Immature natural killer cell (primary cell): ENCODE measurements at regions not wholly inside any gene's neighbourhood (a gene's known extent, or its start where the extent isn't known, plus 50 kb on each side); places are given as distances from the start of the nearest gene placed in this dataset.
"Not testable (repeated sequence)": the region's sequence is repeated elsewhere in the genome, so short reads cannot be mapped to it uniquely, and the experiment has no call there.

Source experiments
- DNase-seq, 3 donors: peaks; one replicate each; pipeline ENCODE4 v3.0.0; 2022; ENCODE audit warnings: mixed read lengths in 1 of 3
- H3K27ac Mint-ChIP-seq, 6 donors: one replicate each; pipeline ENCODE4 v1.8.0; 2020; ENCODE audit warnings: mixed read lengths in 6 of 6, mild to moderate bottlenecking in 5 of 6, inconsistent platforms in 4 of 6, moderate library complexity in 3 of 6
- H3K27me3 Mint-ChIP-seq, 3 donors: one replicate each; pipeline ENCODE4 v1.8.0; 2020 to 2021; ENCODE audit warnings: low read depth in 3 of 3, mild to moderate bottlenecking in 3 of 3, mixed read lengths in 3 of 3, moderate library complexity in 3 of 3, inconsistent platforms in 1 of 3
- H3K36me3 Mint-ChIP-seq, 3 donors: one replicate each; pipeline ENCODE4 v1.8.0; 2020; ENCODE audit warnings: mixed read lengths in 3 of 3, inconsistent platforms in 2 of 3, mild to moderate bottlenecking in 2 of 3
- H3K4me1 Mint-ChIP-seq, 2 donors: one replicate each; pipeline ENCODE4 v1.8.0; 2020; ENCODE audit warnings: inconsistent platforms in 2 of 2, mild to moderate bottlenecking in 2 of 2, mixed read lengths in 2 of 2, moderate library complexity in 1 of 2
- H3K4me3 Mint-ChIP-seq, 5 donors: one replicate each; pipeline ENCODE4 v1.8.0; 2020; ENCODE audit warnings: mild to moderate bottlenecking in 5 of 5, mixed read lengths in 5 of 5, inconsistent platforms in 3 of 5, moderate library complexity in 3 of 5
- H3K9me3 Mint-ChIP-seq, 6 donors: one replicate each; pipeline ENCODE4 v1.8.0; 2020; ENCODE audit warnings: mild to moderate bottlenecking in 6 of 6, mixed read lengths in 6 of 6, inconsistent platforms in 4 of 6, moderate library complexity in 3 of 6

DNA sequence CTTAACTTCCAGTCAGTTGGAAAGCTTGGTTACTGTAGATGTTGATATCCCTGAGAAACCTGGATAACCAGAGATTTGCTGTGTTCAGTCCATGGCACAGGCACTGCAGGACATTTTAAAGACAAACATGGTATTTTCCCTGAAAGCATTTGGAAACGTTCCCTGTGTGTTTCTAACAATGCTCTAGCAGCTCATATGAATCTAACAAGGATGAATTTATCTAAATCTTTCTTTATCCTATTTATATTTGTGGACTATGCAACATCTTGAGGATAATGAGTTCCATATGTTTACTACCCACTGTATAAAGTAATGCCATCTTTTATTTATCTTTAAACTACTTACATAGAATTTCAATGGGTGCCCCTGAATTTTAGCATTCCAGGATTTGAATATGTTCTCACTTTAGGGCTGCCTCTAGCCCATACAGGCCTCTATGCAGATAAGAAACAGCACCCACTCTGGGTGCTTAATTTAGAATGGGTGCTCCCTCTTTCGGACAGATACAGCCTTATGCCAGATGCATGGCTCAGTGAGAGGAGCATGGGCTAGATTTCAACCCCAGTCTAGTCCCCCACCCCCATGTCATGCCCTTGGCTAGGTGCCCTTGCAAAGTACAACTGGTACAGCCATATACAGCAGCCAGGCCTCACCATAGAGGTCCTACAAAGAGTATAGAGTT lies 50.6 kb upstream of the NEMP2 start:
- no peak for DNase-seq
- no peak overlapping the region for H3K27ac Mint-ChIP-seq
- no peaks in the 10 kb centered on the region for H3K9me3 Mint-ChIP-seq
- peaks cover 3 to 11% (median 7%) of the 10 kb centered on the region in 3 donors for H3K36me3 Mint-ChIP-seq
- H3K4me1 Mint-ChIP-seq: peaks cover 6 to 12% of the 10 kb centered on the region in 2 donors
- no peak overlapping the region for H3K4me3 Mint-ChIP-seq
- peaks cover 0 to 1% (median 0%) of the 10 kb centered on the region in 3 donors for H3K27me3 Mint-ChIP-seq

DNA sequence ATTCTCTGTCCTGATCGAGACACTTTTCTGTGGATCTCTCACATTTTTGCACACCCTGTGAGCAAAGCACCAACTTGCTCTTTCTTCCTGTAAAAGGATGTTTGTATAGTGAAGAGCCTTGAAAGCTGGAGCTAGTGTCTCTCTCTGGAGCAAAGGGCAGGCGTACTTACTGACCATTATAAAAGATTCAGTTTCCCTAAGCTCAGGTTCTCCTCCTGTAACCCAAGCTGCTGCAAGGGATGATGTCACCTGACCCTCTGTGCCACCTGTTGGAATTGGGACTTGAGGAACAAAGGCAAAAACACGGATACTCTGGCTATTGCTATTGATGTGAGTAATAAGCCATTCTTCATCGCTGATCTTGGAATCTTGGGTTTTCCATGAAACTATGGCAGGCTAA lies 52.6 kb upstream of the NEMP2 start:
- Mint-ChIP-seq H3K36me3 (peaks cover 3 to 12% (median 11%) of the 10 kb centered on the region in 3 donors), H3K27me3 (peaks cover 0 to 1% (median 0%) of the 10 kb centered on the region in 3 donors), H3K27ac (no peak overlapping the region), H3K9me3 (peaks cover 0 to 3% (median 0%) of the 10 kb centered on the region in 6 donors), H3K4me3 (no peak overlapping the region), H3K4me1 (peaks cover 2 to 7% of the 10 kb centered on the region in 2 donors)
- no peak for DNase-seq

DNA sequence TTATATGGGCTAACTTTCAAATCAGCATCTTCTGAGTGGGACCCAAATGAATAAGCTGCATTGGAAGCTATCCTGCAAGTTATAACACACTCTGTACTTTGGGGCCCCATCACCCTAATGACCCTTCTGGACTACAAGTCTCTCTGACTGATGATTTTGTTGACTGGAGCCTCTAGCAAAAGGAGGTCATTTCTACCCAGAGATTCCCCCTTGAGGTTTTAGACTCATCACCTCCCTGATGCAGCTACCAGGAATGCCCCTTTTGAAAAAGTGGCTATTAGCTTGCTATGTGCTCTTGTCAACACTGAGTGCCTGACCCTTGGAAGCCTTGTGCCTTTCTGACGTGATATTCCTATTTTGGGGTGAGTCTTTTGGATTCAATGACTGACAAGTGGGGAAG lies 54.5 kb upstream of the NEMP2 start:
- Mint-ChIP-seq H3K4me1 (peaks cover 2 to 7% of the 10 kb centered on the region in 2 donors), H3K36me3 (peaks cover 1 to 12% (median 4%) of the 10 kb centered on the region in 3 donors), H3K27me3 (peaks cover 0 to 1% (median 0%) of the 10 kb centered on the region in 3 donors), H3K27ac (no peak overlapping the region), H3K4me3 (no peak overlapping the region), H3K9me3 (peaks cover 0 to 3% (median 0%) of the 10 kb centered on the region in 6 donors)
- no peak for DNase-seq

- Mint-ChIP-seq H3K36me3 (peaks cover 0 to 9% (median 0%) of the 10 kb centered on the region in 3 donors), H3K9me3 (peaks cover 0 to 3% (median 0%) of the 10 kb centered on the region in 6 donors), H3K4me1 (peaks cover 2 to 7% of the 10 kb centered on the region in 2 donors), H3K27ac (no peak overlapping the region), H3K27me3 (peaks cover 0 to 1% (median 0%) of the 10 kb centered on the region in 3 donors), H3K4me3 (no peak overlapping the region)
- DNase-seq: no peak
These were observed 56.9 kb upstream of the NEMP2 start for GRCh38 chr2:190591437-190591836.

- Mint-ChIP-seq H3K4me1 (peaks cover 0 to under 1% of the 10 kb centered on the region in 2 donors), H3K36me3 (peaks cover 0 to 9% (median 4%) of the 10 kb centered on the region in 3 donors), H3K27ac (no peak overlapping the region)
These were observed 56.1 kb upstream of the NAB1 start for GRCh38 chr2:190592831-190593230.

DNA sequence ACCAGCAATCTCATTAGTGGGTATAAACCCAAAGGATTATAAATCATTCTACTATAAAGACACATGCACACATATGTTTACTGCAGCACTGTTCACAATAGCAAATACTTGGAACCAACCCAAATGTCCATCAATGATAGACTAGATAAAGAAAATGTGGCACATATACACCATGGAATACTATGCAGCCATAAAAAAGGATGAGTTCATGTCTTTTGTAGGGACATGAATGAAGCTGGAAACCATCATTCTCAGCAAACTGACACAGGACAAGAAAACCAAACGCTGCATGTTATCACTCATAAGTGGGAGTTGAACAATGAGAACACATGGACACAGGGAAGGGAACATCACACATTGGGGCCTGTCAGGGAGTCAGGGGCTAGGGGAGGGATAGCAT lies 53.0 kb upstream of the NAB1 start:
- not testable (repeated sequence) for H3K27me3 Mint-ChIP-seq, H3K36me3 Mint-ChIP-seq, H3K4me3 Mint-ChIP-seq, DNase-seq, H3K9me3 Mint-ChIP-seq
- Mint-ChIP-seq H3K4me1 (peaks cover 22 to 24% of the 10 kb centered on the region in 2 donors), H3K27ac (peak overlapping the region in 1 of 6 donors; percentile 31)

More at GRCh38 chr2:190592831-190593230, 56.1 kb upstream of the NAB1 start:
- Mint-ChIP-seq H3K4me3 (no peak overlapping the region), H3K9me3 (peaks cover 0 to 3% (median 0%) of the 10 kb centered on the region in 6 donors), H3K27me3 (peaks cover 0 to 4% (median 0%) of the 10 kb centered on the region in 3 donors)
- DNase-seq: no peak

DNA sequence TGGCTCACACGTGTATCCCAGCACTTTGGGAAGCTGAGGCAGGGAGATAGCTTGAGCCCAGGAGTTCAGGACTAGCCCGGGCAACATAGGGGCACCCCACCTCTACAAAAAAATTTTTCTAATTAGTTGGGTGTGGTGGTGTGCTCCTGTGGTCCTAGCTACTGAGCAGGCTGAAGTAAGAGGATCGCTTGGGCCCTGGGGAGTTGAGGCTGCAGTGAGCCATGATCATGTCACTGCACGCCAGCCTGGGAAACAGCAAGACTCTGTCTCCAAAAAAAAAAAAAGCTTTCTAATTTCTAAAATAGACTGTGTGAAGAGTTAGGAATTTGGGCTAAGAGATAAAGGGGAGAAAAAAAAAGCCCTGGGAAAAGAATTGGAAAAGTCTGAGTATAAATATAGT lies 51.9 kb upstream of the NAB1 start:
- no peak overlapping the region for H3K4me3 Mint-ChIP-seq
- no peak for DNase-seq
- peaks cover 0 to 4% (median 0%) of the 10 kb centered on the region in 3 donors for H3K27me3 Mint-ChIP-seq
- H3K9me3 Mint-ChIP-seq: peaks cover 0 to 2% (median 0%) of the 10 kb centered on the region in 6 donors
- peaks cover 24% of the 10 kb centered on the region in 2 donors for H3K4me1 Mint-ChIP-seq
- H3K36me3 Mint-ChIP-seq: peaks cover 0 to 4% (median 3%) of the 10 kb centered on the region in 3 donors
- H3K27ac Mint-ChIP-seq: peak overlapping the region in 1 of 6 donors; percentile 60

DNA sequence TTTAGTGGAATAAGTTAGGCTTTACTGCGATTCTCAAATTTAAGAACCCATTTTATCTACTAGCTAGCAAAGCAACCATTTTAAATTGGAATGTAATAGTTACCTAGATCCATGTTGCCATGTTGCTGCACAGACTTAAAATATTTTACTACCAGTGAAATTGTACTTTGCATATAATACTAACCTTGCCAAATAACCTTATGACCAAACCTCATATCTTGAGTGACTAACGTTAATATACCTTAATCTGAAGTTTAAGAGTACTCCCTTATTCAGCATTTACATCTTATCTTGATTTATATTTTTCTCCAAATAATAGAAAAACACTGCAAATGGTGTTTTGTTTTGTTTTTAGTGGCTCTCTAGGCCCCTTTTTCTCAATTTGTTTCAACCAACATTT lies 50.3 kb upstream of the NAB1 start:
- H3K27ac Mint-ChIP-seq: peak overlapping the region in 5 of 6 donors; percentile 9 to 58 (median 37)
- H3K9me3 Mint-ChIP-seq: peaks cover 0 to 2% (median 0%) of the 10 kb centered on the region in 6 donors
- peaks cover 0 to 4% (median 0%) of the 10 kb centered on the region in 3 donors for H3K27me3 Mint-ChIP-seq
- DNase-seq: no peak
- H3K4me3 Mint-ChIP-seq: no peak overlapping the region
- H3K4me1 Mint-ChIP-seq: peaks cover 24% of the 10 kb centered on the region in 2 donors
- H3K36me3 Mint-ChIP-seq: peaks cover 0 to 4% (median 0%) of the 10 kb centered on the region in 3 donors

- H3K27ac Mint-ChIP-seq: peak overlapping the region; percentile 9 to 58 (median 32)
- H3K4me1 Mint-ChIP-seq: peaks cover 24% of the 10 kb centered on the region in 2 donors
These were observed 49.8 kb upstream of the NAB1 start for GRCh38 chr2:190599073-190599472.

More at GRCh38 chr2:190599073-190599472, 49.8 kb upstream of the NAB1 start:
- Mint-ChIP-seq H3K36me3 (peaks cover 0 to 4% (median 0%) of the 10 kb centered on the region in 3 donors), H3K4me3 (peak overlapping the region in 1 of 5 donors; percentile 11), H3K27me3 (peaks cover 0 to 4% (median 0%) of the 10 kb centered on the region in 3 donors), H3K9me3 (peaks cover 0 to 2% (median 0%) of the 10 kb centered on the region in 6 donors)
- no peak for DNase-seq
